MCF 10A (cell line): ENCODE measurements at regions not wholly inside any gene's neighbourhood (a gene's known extent, or its start where the extent isn't known, plus 50 kb on each side); places are given as distances from the start of the nearest gene placed in this dataset.

Experiments used
- BruUV-seq: library from RNA; stranded (reverse); fragments of 400-500 nt; replicated peaks from 2 replicates; lab custom pipeline; 2021; lab: Mats Ljungman, UMichigan
- CTCF ChIA-PET: fragments of 300-600 bp; sonication (Branson Sonifier 250); formaldehyde crosslinking; extraction: SDS; loops from one replicate; lab custom pipeline; 2021; ENCODE audit warnings: antibody characterized with exemption, inconsistent platforms; lab: Yijun Ruan, JAX
- POLR2A ChIA-PET: fragments of 300-600, 350-650 bp; sonication (Branson Sonifier 250); formaldehyde crosslinking; extraction: SDS; loops from one replicate; lab custom pipeline; 2020; ENCODE audit warnings: antibody characterized with exemption, inconsistent platforms; lab: Yijun Ruan, JAX
- DNase-seq: peaks from one replicate; pipeline ENCODE4 v3.0.0-alpha.2; 2018; ENCODE audit not compliant: unreplicated experiment
- H3K27ac Mint-ChIP-seq: one replicate; pipeline ENCODE4 v1.8.0; 2022; ENCODE audit warnings: mild to moderate bottlenecking, low read depth, mixed read lengths; ENCODE audit not compliant: unreplicated experiment
- H3K27me3 Mint-ChIP-seq: one replicate; pipeline ENCODE4 v1.8.0; 2022; ENCODE audit warnings: mixed read lengths; ENCODE audit not compliant: insufficient read depth, unreplicated experiment
- H3K36me3 Mint-ChIP-seq: one replicate; pipeline ENCODE4 v1.8.0; 2022; ENCODE audit warnings: mild to moderate bottlenecking, moderate library complexity, mixed read lengths; ENCODE audit not compliant: insufficient read depth, unreplicated experiment
- H3K4me1 Mint-ChIP-seq: one replicate; pipeline ENCODE4 v1.8.0; 2022; ENCODE audit warnings: mixed read lengths; ENCODE audit not compliant: insufficient read depth, unreplicated experiment
- H3K4me3 Mint-ChIP-seq: one replicate; pipeline ENCODE4 v1.8.0; 2022; ENCODE audit warnings: mild to moderate bottlenecking, moderate library complexity, mixed read lengths; ENCODE audit not compliant: unreplicated experiment
- H3K9me3 Mint-ChIP-seq: one replicate; pipeline ENCODE4 v1.8.0; 2022; ENCODE audit warnings: mixed read lengths; ENCODE audit not compliant: unreplicated experiment
- intact Hi-C: fragments of 100-400 bp; cut with micrococcal nuclease; formaldehyde crosslinking; loops from 2 replicates; pipeline ENCODE4 v1.14.1; 2022
- TF ChIP-seq, protein P1 (sequence below): fragments of 200-600 bp; IDR thresholded peaks from one replicate; pipeline ENCODE4 v1.8.0; 2022; ENCODE audit warnings: antibody characterized with exemption, mild to moderate bottlenecking; ENCODE audit not compliant: unreplicated experiment

DNA sequence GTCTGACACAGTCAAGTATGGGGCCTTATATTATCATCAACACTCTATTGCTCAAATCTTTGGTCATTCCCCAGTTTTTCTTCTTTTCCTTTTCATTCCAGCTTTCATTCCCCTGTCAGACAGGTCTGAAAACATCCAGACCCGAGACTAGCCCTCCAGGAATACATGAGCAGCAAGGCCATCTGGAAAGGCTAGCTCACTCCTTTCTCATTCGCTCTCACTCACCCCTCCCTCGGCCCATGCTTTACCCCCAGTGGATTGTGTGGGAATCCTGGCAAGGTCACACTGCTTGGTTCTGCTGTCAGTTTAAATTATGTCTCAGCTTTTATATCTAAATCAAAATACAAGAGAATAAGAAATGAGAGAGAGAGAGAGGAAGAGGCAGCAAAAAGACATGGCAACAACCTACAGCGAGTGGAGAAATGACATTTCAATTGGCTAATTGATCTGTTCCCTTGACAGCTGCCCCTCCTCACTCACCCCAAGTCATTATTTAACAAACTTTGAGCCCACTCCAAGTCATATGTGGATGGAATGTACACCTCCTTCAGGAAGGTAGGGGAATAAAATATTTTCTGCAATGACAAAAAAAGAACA lies 962.2 kb downstream of the TUSC7 start:
- no peak overlapping the region for H3K4me3 Mint-ChIP-seq
- intact Hi-C loops: no loop called here
- no peaks in the 10 kb centered on the region for H3K9me3 Mint-ChIP-seq
- no peaks in the 10 kb centered on the region for H3K36me3 Mint-ChIP-seq
- H3K27me3 Mint-ChIP-seq: no peaks in the 10 kb centered on the region
- CTCF ChIA-PET: no interaction called here
- no peak for DNase-seq
- no peak overlapping the region for H3K27ac Mint-ChIP-seq
- BruUV-seq: no TSS peak
- no peaks in the 10 kb centered on the region for H3K4me1 Mint-ChIP-seq
- POLR2A ChIA-PET: no interaction called here
- TF ChIP-seq, protein P1, sequence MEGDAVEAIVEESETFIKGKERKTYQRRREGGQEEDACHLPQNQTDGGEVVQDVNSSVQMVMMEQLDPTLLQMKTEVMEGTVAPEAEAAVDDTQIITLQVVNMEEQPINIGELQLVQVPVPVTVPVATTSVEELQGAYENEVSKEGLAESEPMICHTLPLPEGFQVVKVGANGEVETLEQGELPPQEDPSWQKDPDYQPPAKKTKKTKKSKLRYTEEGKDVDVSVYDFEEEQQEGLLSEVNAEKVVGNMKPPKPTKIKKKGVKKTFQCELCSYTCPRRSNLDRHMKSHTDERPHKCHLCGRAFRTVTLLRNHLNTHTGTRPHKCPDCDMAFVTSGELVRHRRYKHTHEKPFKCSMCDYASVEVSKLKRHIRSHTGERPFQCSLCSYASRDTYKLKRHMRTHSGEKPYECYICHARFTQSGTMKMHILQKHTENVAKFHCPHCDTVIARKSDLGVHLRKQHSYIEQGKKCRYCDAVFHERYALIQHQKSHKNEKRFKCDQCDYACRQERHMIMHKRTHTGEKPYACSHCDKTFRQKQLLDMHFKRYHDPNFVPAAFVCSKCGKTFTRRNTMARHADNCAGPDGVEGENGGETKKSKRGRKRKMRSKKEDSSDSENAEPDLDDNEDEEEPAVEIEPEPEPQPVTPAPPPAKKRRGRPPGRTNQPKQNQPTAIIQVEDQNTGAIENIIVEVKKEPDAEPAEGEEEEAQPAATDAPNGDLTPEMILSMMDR: no peak

DNA sequence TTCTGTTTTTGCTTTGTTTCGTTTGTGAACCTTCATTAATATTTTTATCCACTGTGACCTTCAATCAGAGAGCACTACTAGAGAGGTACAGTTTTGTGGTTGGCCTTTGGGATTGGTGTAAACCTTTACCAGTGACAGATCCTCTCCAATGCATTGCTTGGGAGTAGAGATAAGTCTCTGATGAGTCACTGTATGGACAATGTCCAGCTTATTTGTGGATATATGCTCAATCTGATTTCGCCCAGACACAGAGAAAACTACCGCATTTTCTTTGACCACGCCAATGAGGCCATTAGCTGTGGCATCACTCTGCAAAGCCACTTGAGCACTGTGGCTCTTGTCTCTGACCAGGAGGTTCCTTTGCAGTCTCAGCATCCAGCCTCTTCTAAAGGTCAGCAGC lies 964.7 kb downstream of the TUSC7 start:
- H3K4me1 Mint-ChIP-seq: no peaks in the 10 kb centered on the region
- no peak overlapping the region for H3K27ac Mint-ChIP-seq
- no peaks in the 10 kb centered on the region for H3K27me3 Mint-ChIP-seq
- no TSS peak for BruUV-seq
- H3K9me3 Mint-ChIP-seq: no peaks in the 10 kb centered on the region
- H3K36me3 Mint-ChIP-seq: no peaks in the 10 kb centered on the region
- no peak overlapping the region for H3K4me3 Mint-ChIP-seq
- CTCF ChIA-PET: interaction anchor here (0.7 kb wide), 1 partner anchor 615 kb away, joined by 3 read pairs; no protein-coding TSS in a partner anchor
- no peak for DNase-seq
- intact Hi-C loops: no loop called here
- POLR2A ChIA-PET: no interaction called here
- TF ChIP-seq, protein P1: no peak

DNA sequence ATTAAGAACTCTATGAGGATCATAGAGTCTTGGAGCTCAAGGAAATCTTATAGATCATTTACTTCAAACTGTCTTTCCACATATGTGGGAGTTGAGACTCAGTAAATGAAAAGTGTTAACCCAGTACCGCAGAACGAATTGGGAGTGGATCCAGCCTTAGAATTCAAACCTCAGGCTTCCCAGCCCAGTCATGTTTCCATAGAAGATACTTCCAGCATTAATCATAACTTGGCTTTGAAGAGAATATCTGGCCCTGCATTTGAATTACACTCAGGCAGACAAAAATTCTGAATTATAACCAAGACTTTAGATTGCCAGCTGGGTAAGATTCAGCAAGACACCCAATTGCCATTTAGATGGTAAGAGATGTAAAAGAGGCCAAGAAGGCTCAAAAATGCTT lies 972.0 kb downstream of the TUSC7 start:
- no TSS peak for BruUV-seq
- Mint-ChIP-seq H3K4me3 (no peak overlapping the region), H3K4me1 (no peaks in the 10 kb centered on the region), H3K27me3 (no peaks in the 10 kb centered on the region), H3K27ac (no peak overlapping the region), H3K36me3 (no peaks in the 10 kb centered on the region), H3K9me3 (no peaks in the 10 kb centered on the region)
- intact Hi-C loops: no loop called here
- POLR2A ChIA-PET: interaction anchor here (1.1 to 1.7 kb wide), 3 partner anchors 9 to 15 kb away, joined by 3 to 4 read pairs (median 3); no protein-coding TSS in a partner anchor
- DNase-seq: no peak
- TF ChIP-seq, protein P1: no peak
- CTCF ChIA-PET: interaction anchor here (0.6 to 1.2 kb wide), 3 partner anchors 34 to 155 kb away, joined by 3 read pairs; no protein-coding TSS in a partner anchor

DNA sequence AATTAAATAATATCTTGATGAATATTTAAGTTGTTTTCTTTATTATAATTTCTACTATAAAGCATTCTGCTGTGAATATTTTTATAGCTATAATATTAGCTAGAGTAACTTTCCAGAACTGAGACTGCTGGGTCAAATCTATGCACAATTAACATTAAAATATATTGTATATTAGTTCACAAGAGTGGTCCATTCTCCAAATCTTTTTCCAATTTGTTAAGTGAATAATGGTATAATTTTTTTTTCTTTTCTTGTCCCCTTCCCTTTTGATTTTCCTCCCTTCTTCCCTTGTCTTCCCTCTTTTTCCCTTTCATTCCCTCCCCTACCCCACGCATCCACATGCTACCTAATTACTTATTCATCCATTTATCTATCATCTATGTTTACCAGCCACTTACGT lies 977.5 kb downstream of the TUSC7 start:
- H3K4me1 Mint-ChIP-seq: no peaks in the 10 kb centered on the region
- H3K9me3 Mint-ChIP-seq: no peaks in the 10 kb centered on the region
- intact Hi-C loops: no loop called here
- no peaks in the 10 kb centered on the region for H3K27me3 Mint-ChIP-seq
- TF ChIP-seq, protein P1: no peak
- H3K4me3 Mint-ChIP-seq: no peak overlapping the region
- ChIA-PET POLR2A (interaction anchor here (0.6 kb wide), 1 partner anchor 28 kb away, joined by 3 read pairs; no protein-coding TSS in a partner anchor), CTCF (interaction anchor here (0.8 kb wide), 1 partner anchor 21 kb away, joined by 3 read pairs; no protein-coding TSS in a partner anchor)
- DNase-seq: no peak
- no peak overlapping the region for H3K27ac Mint-ChIP-seq
- H3K36me3 Mint-ChIP-seq: no peaks in the 10 kb centered on the region
- no TSS peak for BruUV-seq
